COLO668 (cell line): ENCODE measurements at regions not wholly inside any gene's neighbourhood (a gene's known extent, or its start where the extent isn't known, plus 50 kb on each side); places are given as distances from the start of the nearest gene placed in this dataset.
"Not testable (repeated sequence)": the region's sequence is repeated elsewhere in the genome, so short reads cannot be mapped to it uniquely, and the experiment has no call there.

ENCODE experiments used
- DNase-seq: peaks from one replicate; lab custom pipeline; 2025; ENCODE audit not compliant: unreplicated experiment; lab: John Stamatoyannopoulos, UW

DNA sequence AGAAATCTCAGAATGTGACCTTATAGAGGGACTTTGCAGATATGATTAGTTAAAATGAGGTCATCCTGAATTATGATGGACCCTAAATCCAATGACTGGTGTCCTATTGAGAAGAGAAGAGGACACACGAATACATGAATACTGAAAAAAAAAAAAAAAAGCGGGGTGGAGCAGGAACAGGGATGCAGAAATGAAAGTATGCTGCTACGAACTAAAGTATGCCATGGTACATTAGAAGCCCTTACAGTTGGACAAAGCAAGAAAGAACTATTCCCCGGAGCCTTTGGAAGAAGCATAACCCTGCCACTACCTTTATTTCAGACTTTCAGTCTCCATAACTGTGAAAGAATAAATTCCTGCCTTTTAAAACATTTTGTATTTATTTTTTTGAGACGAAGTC, 557.9 kb upstream of the NCAM2 start:
- DNase-seq: no peak

DNA sequence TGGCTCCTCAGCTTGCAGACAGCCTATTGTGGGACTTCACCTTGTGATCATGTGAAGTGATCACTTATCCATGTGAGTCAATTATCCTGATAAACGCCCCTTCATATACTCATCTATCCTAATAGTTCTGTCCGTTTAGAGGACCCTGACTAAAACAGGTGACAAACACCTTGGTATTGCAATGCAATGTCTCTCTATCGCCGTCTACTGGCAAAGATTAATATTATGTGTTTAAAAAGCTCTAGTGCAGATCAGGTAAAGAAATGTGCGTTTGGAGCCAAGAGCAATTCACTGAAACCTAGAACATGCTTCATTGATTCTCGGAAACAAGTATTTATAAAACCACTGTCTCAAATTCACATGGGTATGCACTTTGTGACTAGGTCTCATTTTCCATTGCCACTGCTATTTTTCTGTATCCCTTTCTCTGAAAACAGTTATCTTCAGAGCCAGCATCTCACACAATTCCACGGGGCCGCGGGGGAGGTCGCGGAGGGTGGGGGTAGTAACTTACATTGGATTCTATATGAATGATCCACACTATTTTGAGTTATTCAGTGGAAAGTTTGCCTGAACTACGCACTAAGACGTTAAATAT, 554.6 kb upstream of the NCAM2 start:
- no peak for DNase-seq

GRCh38 chr21:20445971-20446370, 552.2 kb upstream of the NCAM2 start:
- DNase-seq: no peak

DNA sequence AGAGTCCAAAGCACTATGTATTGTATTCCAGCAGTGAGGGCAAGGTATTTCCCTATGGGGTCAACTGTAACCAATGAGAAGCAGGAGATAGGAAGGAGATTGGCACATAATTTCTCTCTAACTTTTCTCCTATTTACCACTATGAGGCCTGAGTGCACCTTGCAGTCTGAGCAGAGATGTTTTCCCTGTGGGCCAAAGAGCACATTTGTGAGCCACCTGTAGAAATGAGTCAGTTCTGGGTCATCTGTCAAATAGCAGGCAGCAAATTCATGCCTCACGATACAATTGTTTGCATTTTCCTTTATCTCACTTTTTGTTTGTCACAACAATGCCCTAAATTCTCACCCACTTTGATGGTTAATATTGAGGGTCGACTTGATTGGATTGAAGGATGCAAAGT, 547.2 kb upstream of the NCAM2 start:
- no peak for DNase-seq

- no peak for DNase-seq
Measured at GRCh38 chr21:20452935-20453334, 545.3 kb upstream of the NCAM2 start.

DNA sequence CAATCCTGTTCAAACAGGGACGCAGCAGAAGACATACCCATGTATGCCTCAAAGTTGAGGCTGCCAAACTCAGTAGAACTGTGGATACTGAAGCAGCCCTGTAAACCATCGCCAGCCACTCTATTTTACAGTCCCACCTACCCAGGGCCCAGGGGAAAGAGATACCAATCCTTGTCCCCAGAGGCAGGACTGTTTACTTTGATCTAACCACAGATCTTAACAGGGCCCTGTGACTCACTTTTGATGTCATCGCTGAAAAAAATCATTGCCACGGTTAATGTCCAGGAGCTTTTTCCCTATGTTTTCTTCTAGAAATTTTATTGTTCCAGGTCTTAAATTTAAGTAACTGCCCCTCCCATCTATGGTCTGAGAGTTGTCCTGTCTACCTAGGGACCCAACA, 538.4 kb upstream of the NCAM2 start:
- no peak for DNase-seq

- no peak for DNase-seq
Measured at GRCh38 chr21:20463362-20463761, 534.8 kb upstream of the NCAM2 start.

GRCh38 chr21:20469361-20469760, 528.8 kb upstream of the NCAM2 start:
- no peak for DNase-seq

DNA sequence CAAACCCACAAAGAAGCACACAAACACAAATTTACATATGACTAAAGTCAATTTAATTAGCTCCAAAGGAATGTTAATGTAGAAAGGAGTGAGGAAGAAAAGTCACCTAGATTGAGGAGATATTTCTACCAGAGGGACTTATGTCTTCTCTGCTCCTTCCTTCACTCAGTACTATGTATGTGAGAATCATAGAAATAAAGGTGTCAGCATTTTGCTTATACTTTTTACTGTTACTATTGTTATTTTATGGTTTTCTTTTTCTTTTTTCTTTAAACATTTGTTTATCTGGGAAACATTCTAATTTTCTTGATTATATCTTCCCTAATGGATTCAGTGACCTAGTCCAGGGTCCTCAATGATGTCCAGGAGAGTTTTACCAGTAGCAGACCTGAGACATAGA, 511.9 kb upstream of the NCAM2 start:
- no peak for DNase-seq

GRCh38 chr21:20502915-20503314, 495.3 kb upstream of the NCAM2 start:
- not testable (repeated sequence) for DNase-seq

DNA sequence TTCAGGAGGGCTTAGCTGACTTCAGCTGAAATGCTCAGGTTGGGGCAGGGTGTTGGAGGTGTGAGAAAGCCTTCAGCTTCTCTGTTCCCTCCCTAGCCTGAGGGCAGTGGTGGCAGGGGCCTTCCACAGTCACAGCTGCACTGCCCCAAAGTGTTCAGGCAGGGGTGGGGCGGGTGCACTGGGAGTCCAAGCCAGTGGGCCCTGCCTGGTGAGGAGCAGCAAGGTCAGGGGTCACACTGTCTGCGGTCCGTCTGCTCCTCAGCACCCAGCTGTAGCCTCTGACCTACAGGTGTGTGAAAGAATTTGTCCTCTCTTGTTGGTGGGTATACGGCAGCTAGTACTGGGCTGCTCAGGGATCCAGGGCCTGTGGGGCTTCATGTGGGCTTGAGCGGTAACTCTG, 490.4 kb upstream of the NCAM2 start:
- no peak for DNase-seq

- no peak for DNase-seq
Measured at GRCh38 chr21:20511216-20511880, 486.9 kb upstream of the NCAM2 start.

GRCh38 chr21:20515446-20515845, 482.8 kb upstream of the NCAM2 start:
- DNase-seq: no peak

- no peak for DNase-seq
Measured at GRCh38 chr21:20519076-20519475, 479.1 kb upstream of the NCAM2 start.

DNA sequence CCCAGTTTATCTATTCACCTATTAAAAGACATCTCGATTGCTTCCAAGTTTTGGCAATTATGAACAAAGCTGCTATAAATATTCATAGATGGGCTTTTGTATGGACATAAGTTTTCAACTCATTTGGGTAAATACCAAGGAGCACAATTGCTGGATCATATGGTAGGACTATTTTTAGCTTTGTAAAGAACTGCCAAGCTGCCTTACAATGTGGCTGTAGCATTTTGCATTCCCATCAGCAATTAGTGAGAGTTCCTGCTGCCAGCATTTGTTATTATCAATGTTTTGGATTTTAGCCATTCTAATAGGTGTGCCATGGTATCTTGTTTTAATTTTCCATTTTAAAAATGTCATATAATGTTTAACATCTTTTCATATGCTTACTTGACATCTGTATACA, 475.6 kb upstream of the NCAM2 start:
- no peak for DNase-seq

DNA sequence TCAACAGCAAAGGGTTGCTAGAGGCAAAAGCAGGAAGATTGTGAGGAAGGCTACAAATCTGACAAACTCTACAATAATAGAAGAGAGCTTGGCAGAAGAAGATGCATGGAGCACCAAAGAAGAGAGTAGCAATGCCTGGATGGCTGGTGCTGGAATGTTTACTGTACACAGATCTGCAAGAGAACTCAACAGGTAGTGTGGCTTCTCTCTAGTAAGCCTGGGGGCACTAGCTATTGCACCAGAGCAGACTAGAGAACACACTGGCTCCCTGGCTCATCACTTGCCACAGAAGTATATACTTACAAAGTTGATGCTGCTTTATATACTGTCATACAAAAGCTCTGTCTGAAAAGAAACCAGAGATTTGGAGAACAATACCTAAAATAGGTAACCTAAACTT, 475.0 kb upstream of the NCAM2 start:
- DNase-seq: no peak

- DNase-seq: no peak
Measured at GRCh38 chr21:20527731-20528460, 470.3 kb upstream of the NCAM2 start.

DNA sequence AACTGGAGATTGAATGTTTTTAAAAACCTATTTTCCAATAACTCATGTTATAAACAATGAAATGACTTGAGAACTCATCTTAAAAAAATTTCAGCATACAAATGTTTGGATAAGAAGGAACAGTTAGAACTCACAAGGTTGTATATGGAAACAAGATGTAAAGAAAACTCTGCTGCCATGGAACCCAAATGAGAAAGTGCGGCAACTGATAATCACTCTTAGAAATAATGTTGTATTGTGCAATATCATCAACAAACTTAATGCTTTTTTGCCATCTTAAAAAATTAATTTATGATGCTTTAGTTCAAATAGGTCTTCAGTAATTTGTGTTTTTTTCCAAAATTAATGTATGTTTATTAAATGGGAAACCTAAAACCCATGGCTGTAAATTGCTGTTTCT, 461.1 kb upstream of the NCAM2 start:
- DNase-seq: no peak

GRCh38 chr21:20538039-20538658, 460.1 kb upstream of the NCAM2 start:
- no peak for DNase-seq

DNA sequence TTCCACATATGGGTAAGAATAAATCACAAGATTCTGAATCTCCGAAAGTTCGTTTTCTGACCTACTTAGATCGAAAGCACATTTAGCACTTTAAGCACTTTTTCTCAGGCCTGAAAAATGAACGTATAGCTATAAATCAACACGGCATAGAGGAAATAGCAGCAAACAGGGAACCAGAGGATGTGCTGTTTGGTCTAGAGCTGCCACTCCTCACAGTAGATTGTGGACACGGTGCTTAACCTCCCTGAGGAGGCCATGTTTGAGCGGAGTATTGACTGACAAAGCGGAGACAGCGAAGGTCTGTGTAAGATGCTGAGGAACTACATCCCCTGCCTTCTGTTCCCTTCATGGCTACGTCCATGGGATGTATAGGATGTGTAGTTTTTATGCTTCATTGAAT, 452.8 kb upstream of the NCAM2 start:
- DNase-seq: no peak

DNA sequence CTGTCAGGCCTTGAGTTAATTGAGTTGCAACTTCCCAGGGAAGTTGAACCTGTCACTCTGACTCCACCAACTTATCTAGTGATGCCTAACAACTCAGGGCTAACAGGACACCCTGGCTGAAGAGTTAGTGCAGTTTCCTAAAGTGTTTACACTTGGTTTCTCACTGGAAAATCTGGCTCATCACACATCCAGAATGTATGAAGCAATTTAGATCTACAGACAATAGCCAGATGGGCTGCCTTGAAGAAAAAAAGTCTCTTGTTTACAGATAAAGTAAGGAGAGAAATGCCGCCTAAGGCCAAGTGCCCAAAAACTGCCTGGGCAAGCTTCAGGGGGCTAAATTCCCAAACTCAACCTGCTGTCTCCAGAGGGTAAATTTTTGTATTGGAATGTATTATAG, 446.3 kb upstream of the NCAM2 start:
- DNase-seq: no peak

DNA sequence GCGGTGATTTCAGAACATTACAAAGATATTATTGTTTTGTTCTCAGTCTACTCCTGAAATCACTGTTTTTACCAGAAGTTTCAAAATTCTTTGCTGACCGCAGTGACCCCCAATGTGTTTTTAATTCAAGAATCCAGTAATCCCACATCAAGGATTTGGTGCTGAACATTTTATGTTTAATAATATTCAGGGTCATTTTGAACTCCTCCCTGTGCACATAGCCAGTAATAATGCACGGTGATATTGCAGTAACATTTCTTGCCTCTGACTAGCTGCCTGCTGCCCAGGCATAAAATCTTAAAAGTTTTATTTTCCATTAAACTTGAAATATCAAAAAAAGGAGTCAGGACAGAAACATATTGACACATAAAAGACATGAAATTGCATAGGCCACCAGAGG, 443.4 kb upstream of the NCAM2 start:
- DNase-seq: no peak
